Inferior parietal cortex (tissue), 1 donor: ENCODE measurements at regions not wholly inside any gene's neighbourhood (a gene's known extent, or its start where the extent isn't known, plus 50 kb on each side); places are given as distances from the start of the nearest gene placed in this dataset.

ENCODE experiments used
- DNase-seq: peaks from one replicate; pipeline ENCODE4 v3.0.0-alpha.2; 2016; ENCODE audit errors: extremely low spot score

- no peak for DNase-seq
Measured at GRCh38 chr12:107400686-107401447, 284.7 kb upstream of the PWP1 start.

- DNase-seq: no peak
Measured at GRCh38 chr12:107402041-107403022, 283.3 kb upstream of the PWP1 start.

GRCh38 chr12:107404981-107405380, 280.6 kb upstream of the PWP1 start:
- DNase-seq: no peak

- DNase-seq: no peak
Measured at GRCh38 chr12:107405436-107405835, 280.2 kb upstream of the PWP1 start.

- no peak for DNase-seq
Measured at GRCh38 chr12:107406932-107407331, 278.7 kb upstream of the PWP1 start.

- DNase-seq: no peak
Measured at GRCh38 chr12:107411792-107412535, 273.6 kb upstream of the PWP1 start.

GRCh38 chr12:107415071-107415470, 270.5 kb upstream of the PWP1 start:
- no peak for DNase-seq

- no peak for DNase-seq
Measured at GRCh38 chr12:107415834-107416233, 269.8 kb upstream of the PWP1 start.

GRCh38 chr12:107417004-107417403, 268.6 kb upstream of the PWP1 start:
- no peak for DNase-seq

GRCh38 chr12:107418981-107419380, 266.6 kb upstream of the PWP1 start:
- no peak for DNase-seq

GRCh38 chr12:107423531-107423930, 262.1 kb upstream of the PWP1 start:
- no peak for DNase-seq

- no peak for DNase-seq
Measured at GRCh38 chr12:107429006-107429705, 256.4 kb upstream of the PWP1 start.

- no peak for DNase-seq
Measured at GRCh38 chr12:107431942-107432341, 253.7 kb upstream of the PWP1 start.

GRCh38 chr12:107435072-107435471, 250.5 kb upstream of the PWP1 start:
- no peak for DNase-seq

GRCh38 chr12:107435520-107435919, 250.1 kb upstream of the PWP1 start:
- DNase-seq: no peak

- no peak for DNase-seq
Measured at GRCh38 chr12:107436376-107436775, 249.2 kb upstream of the PWP1 start.

- no peak for DNase-seq
Measured at GRCh38 chr12:107436836-107437235, 248.8 kb upstream of the PWP1 start.

GRCh38 chr12:107437954-107438353, 247.6 kb upstream of the PWP1 start:
- DNase-seq: no peak

GRCh38 chr12:107439026-107439738, 246.4 kb upstream of the PWP1 start:
- no peak for DNase-seq

- DNase-seq: no peak
Measured at GRCh38 chr12:107440606-107441005, 245.0 kb upstream of the PWP1 start.
